ENCODE measurements at regions not wholly inside any gene's neighbourhood (a gene's known extent, or its start where the extent isn't known, plus 50 kb on each side); places are given as distances from the start of the nearest gene placed in this dataset.
"Not testable (repeated sequence)": the region's sequence is repeated elsewhere in the genome, so short reads cannot be mapped to it uniquely, and the experiment has no call there.

DNA sequence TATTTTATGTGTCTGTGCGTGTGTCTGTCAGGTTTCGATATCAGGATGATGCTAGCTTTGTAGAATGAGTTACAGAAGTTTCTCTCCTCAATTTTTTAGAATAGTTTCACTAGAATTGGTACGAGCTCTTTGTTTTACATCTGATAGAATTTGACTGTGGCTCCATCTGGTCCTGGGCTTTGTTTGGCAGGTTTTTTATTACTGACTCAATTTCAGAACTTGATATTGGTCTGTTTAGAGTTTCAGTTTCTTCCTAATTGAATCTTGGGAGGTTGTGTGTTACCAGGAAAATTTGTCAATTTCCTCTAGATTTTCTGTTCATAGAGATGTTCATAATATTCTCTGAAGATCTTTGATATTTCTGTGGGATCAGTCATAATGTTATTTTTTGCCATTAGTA, 289.4 kb upstream of the COL3A1 start:
- no peak overlapping the region for H3K27ac ChIP-seq
- no peak for TF ChIP-seq ZFX (IDR thresholded peaks at IDR 0.05)
- TF ChIP-seq, protein P1, sequence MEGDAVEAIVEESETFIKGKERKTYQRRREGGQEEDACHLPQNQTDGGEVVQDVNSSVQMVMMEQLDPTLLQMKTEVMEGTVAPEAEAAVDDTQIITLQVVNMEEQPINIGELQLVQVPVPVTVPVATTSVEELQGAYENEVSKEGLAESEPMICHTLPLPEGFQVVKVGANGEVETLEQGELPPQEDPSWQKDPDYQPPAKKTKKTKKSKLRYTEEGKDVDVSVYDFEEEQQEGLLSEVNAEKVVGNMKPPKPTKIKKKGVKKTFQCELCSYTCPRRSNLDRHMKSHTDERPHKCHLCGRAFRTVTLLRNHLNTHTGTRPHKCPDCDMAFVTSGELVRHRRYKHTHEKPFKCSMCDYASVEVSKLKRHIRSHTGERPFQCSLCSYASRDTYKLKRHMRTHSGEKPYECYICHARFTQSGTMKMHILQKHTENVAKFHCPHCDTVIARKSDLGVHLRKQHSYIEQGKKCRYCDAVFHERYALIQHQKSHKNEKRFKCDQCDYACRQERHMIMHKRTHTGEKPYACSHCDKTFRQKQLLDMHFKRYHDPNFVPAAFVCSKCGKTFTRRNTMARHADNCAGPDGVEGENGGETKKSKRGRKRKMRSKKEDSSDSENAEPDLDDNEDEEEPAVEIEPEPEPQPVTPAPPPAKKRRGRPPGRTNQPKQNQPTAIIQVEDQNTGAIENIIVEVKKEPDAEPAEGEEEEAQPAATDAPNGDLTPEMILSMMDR (conservative IDR thresholded peaks at IDR 0.05), result no peak

DNA sequence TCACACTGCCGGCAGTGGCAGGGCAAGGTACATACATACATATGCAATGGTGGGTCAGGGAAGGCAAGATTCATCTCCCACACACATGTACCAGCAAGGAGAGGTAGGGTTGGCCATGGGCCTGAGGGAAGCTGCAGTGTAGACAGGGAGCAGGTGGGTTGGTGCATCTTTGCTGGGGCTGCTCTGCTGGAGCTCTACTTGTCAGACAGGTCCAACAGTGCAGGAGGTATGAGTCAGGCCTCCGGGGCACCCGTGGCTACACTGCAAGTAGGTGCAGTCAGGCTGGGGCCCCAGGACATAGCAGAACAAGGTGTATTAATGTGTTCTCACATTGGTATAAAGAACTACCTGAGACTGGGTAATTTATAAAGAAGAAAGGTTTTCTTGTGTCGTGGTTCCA, 281.1 kb upstream of the COL3A1 start:
- H3K27ac ChIP-seq, result no peak overlapping the region
- TF ChIP-seq ZFX (IDR thresholded peaks at IDR 0.05), result no peak
- TF ChIP-seq, protein P1 (conservative IDR thresholded peaks at IDR 0.05), result no peak

DNA sequence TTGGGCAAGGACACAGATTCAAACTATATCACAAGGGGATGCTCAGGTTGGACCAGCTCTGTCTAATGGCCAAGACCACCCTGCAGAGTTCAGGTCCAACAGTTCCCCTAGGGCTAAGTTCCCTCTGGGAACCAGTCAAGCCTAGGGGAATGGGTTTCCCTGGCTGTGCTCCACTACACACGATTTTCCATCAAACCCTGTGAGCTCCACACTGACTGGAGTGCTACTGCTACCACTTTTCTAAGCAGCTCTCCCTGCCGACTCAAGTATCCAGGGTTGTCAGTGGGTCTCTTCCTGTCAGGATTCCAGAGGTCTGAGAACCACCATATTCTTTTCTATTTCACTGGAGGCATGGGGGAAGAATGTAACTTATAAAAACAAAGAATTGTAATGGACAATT, 280.4 kb upstream of the COL3A1 start:
- no peak for TF ChIP-seq ZFX (IDR thresholded peaks at IDR 0.05)
- TF ChIP-seq, protein P1 (conservative IDR thresholded peaks at IDR 0.05), result no peak

DNA sequence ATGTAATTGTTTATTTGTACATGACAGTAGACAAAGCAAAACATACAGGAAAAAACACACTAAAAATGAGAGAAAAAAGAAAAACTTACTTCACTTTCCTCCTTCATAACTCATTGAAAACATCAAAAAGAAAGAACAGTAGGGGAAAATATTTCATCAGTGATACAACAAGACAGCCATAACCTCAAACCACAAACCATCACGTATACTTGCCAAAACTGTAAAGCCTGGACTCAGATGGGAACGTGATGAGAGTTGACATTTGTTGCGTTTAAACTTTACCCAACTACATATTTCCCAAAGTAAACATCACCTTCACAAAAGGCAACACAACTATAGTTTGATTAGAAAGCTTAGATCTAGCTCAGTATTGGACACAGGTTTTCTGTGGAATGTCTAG, 278.2 kb upstream of the COL3A1 start:
- H3K27ac ChIP-seq, result no peak overlapping the region
- no peak for TF ChIP-seq ZFX (IDR thresholded peaks at IDR 0.05)
- TF ChIP-seq, protein P1 (conservative IDR thresholded peaks at IDR 0.05), result no peak

More for the DNA sequence above, 280.4 kb upstream of the COL3A1 start:
- no peak overlapping the region for H3K27ac ChIP-seq

DNA sequence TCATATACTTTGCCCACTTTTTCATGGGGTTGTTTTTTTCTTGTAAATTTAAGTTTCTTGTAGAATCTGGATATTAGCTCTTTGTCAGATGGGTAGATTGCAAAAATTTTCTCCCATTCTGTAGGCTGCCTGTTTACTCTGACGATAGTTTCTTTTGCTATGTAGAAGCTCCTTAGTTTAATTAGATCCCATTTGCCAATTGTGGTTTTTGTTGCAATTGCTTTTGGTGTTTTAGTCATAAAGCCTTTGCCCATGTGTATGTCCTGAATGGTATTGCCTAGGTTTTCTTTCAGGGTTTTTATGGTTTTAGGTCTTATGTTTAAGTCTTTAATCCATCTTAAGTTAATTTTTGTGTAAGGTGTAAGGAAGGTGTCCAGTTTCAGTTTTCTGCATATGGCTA, 276.0 kb upstream of the COL3A1 start:
- not testable (repeated sequence) for H3K27ac ChIP-seq

DNA sequence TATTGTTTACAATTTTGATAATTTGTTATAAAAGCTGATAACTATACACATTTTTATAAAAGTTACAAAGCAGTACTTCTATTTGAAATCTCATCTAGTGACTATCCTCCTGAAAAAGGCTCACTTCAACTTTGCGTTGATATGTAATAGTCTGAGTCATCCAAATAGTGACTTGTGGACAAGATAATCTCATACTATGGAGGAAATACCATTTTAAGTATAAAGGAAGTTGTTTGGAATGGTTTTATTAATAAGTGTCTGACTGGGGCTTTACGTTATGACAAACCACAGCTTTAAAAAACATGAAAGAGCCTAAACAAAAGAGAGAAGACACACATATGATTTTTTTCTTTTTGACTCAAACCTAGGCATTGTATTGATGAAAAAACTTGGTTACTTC, 272.3 kb upstream of the COL3A1 start:
- TF ChIP-seq ZFX (IDR thresholded peaks at IDR 0.05), result no peak
- TF ChIP-seq, protein P1 (conservative IDR thresholded peaks at IDR 0.05), result no peak
- H3K27ac ChIP-seq, result no peak overlapping the region

DNA sequence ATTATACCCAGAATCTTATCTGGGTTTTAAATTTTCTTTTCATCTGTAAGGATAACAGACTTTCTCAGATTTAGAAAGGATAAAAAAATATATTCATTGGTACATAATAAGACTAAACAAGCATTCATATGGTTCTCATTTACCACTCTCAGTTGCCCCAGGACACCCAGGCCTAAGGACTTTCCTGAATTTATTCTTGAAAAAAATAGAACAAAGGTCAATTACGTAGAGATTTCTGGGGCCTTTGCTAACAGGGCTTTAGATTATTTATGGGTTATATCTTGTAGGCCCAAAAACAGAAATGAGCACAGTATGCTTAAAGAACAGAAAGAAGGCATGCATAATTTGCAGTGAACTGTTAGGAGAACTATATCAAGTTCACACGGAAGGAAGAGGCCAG, 269.0 kb upstream of the COL3A1 start:
- TF ChIP-seq, protein P1 (conservative IDR thresholded peaks at IDR 0.05), result no peak
- no peak for TF ChIP-seq ZFX (IDR thresholded peaks at IDR 0.05)
- no peak overlapping the region for H3K27ac ChIP-seq

DNA sequence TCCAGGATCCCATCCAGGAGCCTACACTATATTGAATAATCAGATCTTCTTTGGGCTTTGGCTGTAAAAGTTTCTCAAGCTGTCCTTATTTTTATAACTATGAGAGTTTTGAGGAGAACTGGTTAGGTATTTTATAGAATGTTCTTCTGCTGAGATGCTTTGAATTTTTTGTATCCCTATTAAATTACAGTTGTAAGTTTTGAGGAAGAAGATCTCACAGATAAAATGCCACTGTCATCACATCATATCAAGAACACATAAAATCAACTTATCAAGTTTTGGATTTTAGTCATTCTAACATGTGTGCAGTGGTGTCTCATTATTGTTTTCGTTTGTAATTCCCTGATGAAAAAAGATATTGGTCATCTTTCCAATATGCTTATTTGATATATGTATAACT, 260.2 kb upstream of the COL3A1 start:
- TF ChIP-seq, protein P1 (conservative IDR thresholded peaks at IDR 0.05), result no peak
- TF ChIP-seq ZFX (IDR thresholded peaks at IDR 0.05), result no peak
- no peak overlapping the region for H3K27ac ChIP-seq

Measured in C4-2B (cell line).